ENCODE measurements at regions not wholly inside any gene's neighbourhood (a gene's known extent, or its start where the extent isn't known, plus 50 kb on each side); places are given as distances from the start of the nearest gene placed in this dataset.

DNA sequence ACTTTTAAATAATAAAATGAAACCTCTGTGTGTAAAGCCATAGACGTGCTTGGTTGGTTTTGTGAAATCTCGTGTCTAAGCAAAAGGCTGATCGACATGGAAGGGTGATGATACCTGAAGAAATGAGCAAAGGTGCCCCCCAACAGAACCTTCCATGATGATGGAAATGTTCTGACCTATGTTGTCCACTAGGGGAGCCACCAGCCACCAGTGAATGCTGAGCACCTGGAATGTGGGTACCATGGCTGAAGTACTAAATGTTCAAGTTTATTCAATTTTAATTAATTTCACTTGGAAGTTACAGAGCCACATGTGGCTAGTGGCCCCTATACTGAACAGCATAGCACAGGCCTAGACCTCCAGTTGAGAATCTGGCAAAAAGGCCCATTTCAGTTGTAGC lies 158.8 kb downstream of the POLR2M start:
- TF ChIP-seq MXI1 (conservative IDR thresholded peaks at IDR 0.05; ENCODE audit: poor library complexity, severe bottlenecking) (no peak), EZH2 (IDR thresholded peaks at IDR 0.05; ENCODE audit: borderline replicate concordance, insufficient read depth, low read length, poor library complexity, severe bottlenecking) (no peak), RAD21 (conservative IDR thresholded peaks at IDR 0.05) (no peak)
- TF ChIP-seq, protein P1, sequence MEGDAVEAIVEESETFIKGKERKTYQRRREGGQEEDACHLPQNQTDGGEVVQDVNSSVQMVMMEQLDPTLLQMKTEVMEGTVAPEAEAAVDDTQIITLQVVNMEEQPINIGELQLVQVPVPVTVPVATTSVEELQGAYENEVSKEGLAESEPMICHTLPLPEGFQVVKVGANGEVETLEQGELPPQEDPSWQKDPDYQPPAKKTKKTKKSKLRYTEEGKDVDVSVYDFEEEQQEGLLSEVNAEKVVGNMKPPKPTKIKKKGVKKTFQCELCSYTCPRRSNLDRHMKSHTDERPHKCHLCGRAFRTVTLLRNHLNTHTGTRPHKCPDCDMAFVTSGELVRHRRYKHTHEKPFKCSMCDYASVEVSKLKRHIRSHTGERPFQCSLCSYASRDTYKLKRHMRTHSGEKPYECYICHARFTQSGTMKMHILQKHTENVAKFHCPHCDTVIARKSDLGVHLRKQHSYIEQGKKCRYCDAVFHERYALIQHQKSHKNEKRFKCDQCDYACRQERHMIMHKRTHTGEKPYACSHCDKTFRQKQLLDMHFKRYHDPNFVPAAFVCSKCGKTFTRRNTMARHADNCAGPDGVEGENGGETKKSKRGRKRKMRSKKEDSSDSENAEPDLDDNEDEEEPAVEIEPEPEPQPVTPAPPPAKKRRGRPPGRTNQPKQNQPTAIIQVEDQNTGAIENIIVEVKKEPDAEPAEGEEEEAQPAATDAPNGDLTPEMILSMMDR (IDR thresholded peaks at IDR 0.05; ENCODE audit: poor library complexity, severe bottlenecking), result no peak
